IMR-90 (cell line): ENCODE measurements at regions not wholly inside any gene's neighbourhood (a gene's known extent, or its start where the extent isn't known, plus 50 kb on each side); places are given as distances from the start of the nearest gene placed in this dataset.

Experiments used
- ATAC-seq: fragments of 200-7000 bp; cut with Tn5 transposase; 2 replicates; pipeline ENCODE4 v1.9.1; 2020; ENCODE audit warnings: low read depth, mild to moderate bottlenecking, moderate library complexity
- BruUV-seq: library from RNA; stranded (reverse); fragments of 400-500 nt; replicated peaks from 2 replicates; lab custom pipeline; 2021; lab: Mats Ljungman, UMichigan
- CTCF ChIA-PET: fragments of 300-600 bp; formaldehyde crosslinking; extraction: SDS; loops from one replicate; lab custom pipeline; 2021; ENCODE audit warnings: antibody characterized with exemption; lab: Yijun Ruan, JAX
- POLR2A ChIA-PET: fragments of 300-600 bp; sonication (Branson Sonifier 250); formaldehyde crosslinking; loops from one replicate; lab custom pipeline; 2022; ENCODE audit warnings: antibody characterized with exemption; ENCODE audit not compliant: unreplicated experiment; lab: Charles Lee
- DNase-seq: peaks from one replicate; pipeline ENCODE4 v3.0.0; 2013
- H2AFZ ChIP-seq: replicated peaks from 2 replicates; pipeline ENCODE3; 2013; ENCODE audit warnings: low read length, mild to moderate bottlenecking; ENCODE audit not compliant: poor library complexity
- H2AK5ac ChIP-seq: 2 replicates; pipeline ENCODE4 v1.6.1; 2013; ENCODE audit warnings: low read depth, low read length, inconsistent platforms
- H2AK9ac ChIP-seq: replicated peaks from 2 replicates; pipeline ENCODE3; 2013; ENCODE audit warnings: mild to moderate bottlenecking, low read depth, low read length, moderate library complexity; ENCODE audit not compliant: poor library complexity
- H2BK120ac ChIP-seq: 2 replicates; pipeline ENCODE4 v1.6.1; 2013; ENCODE audit warnings: low read depth, low read length, inconsistent platforms
- H2BK15ac ChIP-seq: 3 replicates; pipeline ENCODE4 v1.6.1; 2013; ENCODE audit warnings: low read depth, low read length, inconsistent platforms
- H2BK20ac ChIP-seq: 2 replicates; pipeline ENCODE4 v1.6.1; 2013; ENCODE audit warnings: low read depth, mild to moderate bottlenecking, inconsistent platforms, low read length, moderate library complexity
- H2BK5ac ChIP-seq: 2 replicates; pipeline ENCODE4 v1.6.1; 2013; ENCODE audit warnings: mild to moderate bottlenecking, low read depth, low read length, inconsistent platforms; ENCODE audit not compliant: poor library complexity, severe bottlenecking
- H3K14ac ChIP-seq: replicated peaks from 2 replicates; pipeline ENCODE4 v1.6.1; 2013; ENCODE audit warnings: low read depth, low read length, inconsistent platforms
- H3K18ac ChIP-seq: 2 replicates; pipeline ENCODE4 v1.6.1; 2013; ENCODE audit warnings: low read depth, low read length, control low read depth
- H3K23ac ChIP-seq: 2 replicates; pipeline ENCODE4 v1.6.1; 2013; ENCODE audit warnings: low read depth, low read length, inconsistent platforms
- H3K27ac ChIP-seq: 2 replicates; pipeline ENCODE4 v1.5.1; 2013; ENCODE audit warnings: mild to moderate bottlenecking, control low read depth, low read length; ENCODE audit not compliant: insufficient read depth
- H3K27me3 ChIP-seq: 2 replicates; pipeline ENCODE4 v1.6.1; 2013; ENCODE audit warnings: low read length; ENCODE audit not compliant: control insufficient read depth, insufficient read depth
- H3K36me3 ChIP-seq: 2 replicates; pipeline ENCODE4 v1.6.1; 2013; ENCODE audit warnings: low read length, mixed read lengths; ENCODE audit not compliant: control insufficient read depth, insufficient read depth
- H3K4ac ChIP-seq: 2 replicates; pipeline ENCODE4 v1.6.1; 2013; ENCODE audit warnings: low read depth, low read length, inconsistent platforms
- H3K4me1 ChIP-seq: 2 replicates; pipeline ENCODE4 v1.6.1; 2013; ENCODE audit warnings: low read length, mixed read lengths; ENCODE audit not compliant: control insufficient read depth, insufficient read depth
- H3K4me2 ChIP-seq: 2 replicates; pipeline ENCODE4 v1.6.1; 2013; ENCODE audit warnings: low read depth, mild to moderate bottlenecking, control low read depth, low read length, moderate library complexity
- H3K4me3 ChIP-seq: 2 replicates; pipeline ENCODE4 v1.5.1; 2013; ENCODE audit warnings: low read depth, mild to moderate bottlenecking, control low read depth, low read length, moderate library complexity; ENCODE audit not compliant: insufficient read depth
- H3K56ac ChIP-seq: 2 replicates; pipeline ENCODE4 v1.6.1; 2013; ENCODE audit warnings: low read length, inconsistent platforms; ENCODE audit not compliant: insufficient read depth; ENCODE audit errors: extremely low read depth
- H3K79me1 ChIP-seq, 2 experiments: 2 replicates each; pipeline ENCODE4 v1.6.1; 2013; ENCODE audit warnings: low read length in 2 of 2, inconsistent platforms in 1 of 2, low read depth in 1 of 2
- H3K9ac ChIP-seq: 2 replicates; pipeline ENCODE4 v1.6.1; 2013; ENCODE audit warnings: low read depth, low read length, control low read depth
- H3K9me1 ChIP-seq: 2 replicates; pipeline ENCODE4 v1.6.1; 2013; ENCODE audit warnings: low read length, inconsistent platforms; ENCODE audit not compliant: insufficient read depth
- H3K9me3 ChIP-seq: 2 replicates; pipeline ENCODE4 v1.6.1; 2013; ENCODE audit warnings: low read length; ENCODE audit not compliant: control insufficient read depth, insufficient read depth
- H4K20me1 ChIP-seq: 2 replicates; pipeline ENCODE4 v1.6.1; 2013; ENCODE audit warnings: low read length, inconsistent platforms; ENCODE audit not compliant: insufficient read depth
- H4K5ac ChIP-seq: 2 replicates; pipeline ENCODE4 v1.6.1; 2013; ENCODE audit warnings: mild to moderate bottlenecking, low read depth, low read length, control low read depth
- H4K8ac ChIP-seq, 2 experiments: 2 replicates each; pipeline ENCODE4 v1.6.1; 2013; ENCODE audit warnings: low read depth in 2 of 2, low read length in 2 of 2, control low read depth in 1 of 2, inconsistent platforms in 1 of 2
- H4K91ac ChIP-seq: 2 replicates; pipeline ENCODE4 v1.6.1; 2013; ENCODE audit warnings: low read depth, low read length, inconsistent platforms; ENCODE audit not compliant: insufficient read depth
- CHD1 ChIP-seq: IDR thresholded peaks from 2 replicates; pipeline ENCODE4 v1.6.1; 2012; ENCODE audit warnings: low read depth, low read length, improper control_type of control experiment
- FOS ChIP-seq: fragments of 150-350 bp; IDR thresholded peaks from 2 replicates; pipeline ENCODE4 v1.6.1; 2016; ENCODE audit warnings: low read depth, low read length
- MXI1 ChIP-seq: IDR thresholded peaks from 2 replicates; pipeline ENCODE4 v1.6.1; 2012; ENCODE audit warnings: low read depth, mild to moderate bottlenecking, low read length, moderate library complexity, borderline replicate concordance
- NFE2L2 ChIP-seq: fragments of 150-350 bp; IDR thresholded peaks from 2 replicates; pipeline ENCODE4 v1.6.1; 2016; ENCODE audit warnings: low read depth, mild to moderate bottlenecking, low read length
- POLR2A ChIP-seq: IDR thresholded peaks from 2 replicates; pipeline ENCODE4 v1.6.1; 2012; ENCODE audit warnings: mild to moderate bottlenecking, low read depth, low read length
- RFX5 ChIP-seq: IDR thresholded peaks from 2 replicates; pipeline ENCODE4 v1.8.0; 2012; ENCODE audit warnings: low read depth, mild to moderate bottlenecking, low read length, moderate library complexity
- SMC3 ChIP-seq: fragments of 150-350 bp; IDR thresholded peaks from 2 replicates; pipeline ENCODE4 v1.6.1; 2016; ENCODE audit warnings: low read depth, mild to moderate bottlenecking, antibody characterized with exemption, low read length, moderate library complexity
- WGBS, 2 experiments: methylation state at CpG; one replicate each; pipeline versions ENCODE4 v1.1.5 to v1.1.7; 2013; ENCODE audit warnings: missing lambda C conversion rate in 2 of 2; ENCODE audit not compliant: insufficient read length in 1 of 2; ENCODE audit errors: extremely low coverage in 2 of 2; 5-methylcytosine and 5-hydroxymethylcytosine counted together
- dilution Hi-C: fragments of 300-500 bp; cut with HindIII; formaldehyde crosslinking; loops from one replicate; pipeline ENCODE4 v1.14.3; 2018; ENCODE audit warnings: low sequenced_read_pairs; ENCODE audit not compliant: unreplicated experiment
- in situ Hi-C: fragments of 300-500 bp; cut with MboI; formaldehyde crosslinking; loops from 3 replicates; pipeline ENCODE4 v1.14.3; 2019; ENCODE audit warnings: low sequenced_read_pairs, inconsistent platforms, mixed read lengths
- intact Hi-C: fragments of 100-400 bp; cut with micrococcal nuclease; formaldehyde crosslinking; loops from 2 replicates; pipeline ENCODE4 v1.10.0; 2022
- TF ChIP-seq, protein P1 (sequence below): conservative IDR thresholded peaks from 2 replicates; pipeline ENCODE4 v1.5.1; 2012; ENCODE audit warnings: mild to moderate bottlenecking, low read depth, low read length, improper control_type of control experiment

DNA sequence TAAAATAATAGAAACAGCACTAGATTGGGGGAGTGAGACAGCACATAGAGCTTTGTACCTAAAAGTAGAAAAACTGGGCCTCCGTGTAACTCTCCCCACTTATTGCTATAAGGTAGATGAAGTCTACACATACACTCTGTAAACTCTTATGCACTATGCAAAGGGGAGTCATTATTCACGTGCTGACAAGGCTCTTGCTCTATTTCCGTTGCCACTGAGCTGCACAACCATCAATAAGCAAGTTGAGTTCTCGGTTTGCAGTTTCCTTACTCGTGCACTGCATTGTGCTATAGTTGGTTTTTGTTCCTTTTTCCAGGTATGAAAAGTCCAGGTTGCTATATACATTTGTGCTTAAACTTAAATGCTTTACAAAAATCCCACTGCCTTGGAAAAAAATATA, 294.0 kb upstream of the DACH1 start:
- ATAC-seq = no peak
- H4K20me1 ChIP-seq = no peaks in the 10 kb centered on the region
- no TSS peak for BruUV-seq
- H3K9me1 ChIP-seq = no peaks in the 10 kb centered on the region
- intact Hi-C loops (no loop called here), in situ Hi-C loops (no loop called here), dilution Hi-C loops (no loop called here)
- POLR2A ChIA-PET = no interaction called here
- H3K4me3 ChIP-seq = no peak overlapping the region
- H2BK20ac ChIP-seq = no peak overlapping the region
- H4K8ac ChIP-seq = no peak overlapping the region
- no peak overlapping the region for H3K9ac ChIP-seq
- no peak overlapping the region for H3K23ac ChIP-seq
- H2AK5ac ChIP-seq = no peak overlapping the region
- WGBS, 2 experiments = no CpG with 5 or more reads among the region's 5 CpGs
- H3K56ac ChIP-seq = no peak overlapping the region
- no peak overlapping the region for H4K91ac ChIP-seq
- CTCF ChIA-PET = no interaction called here
- no peak for TF ChIP-seq RFX5
- no peak for TF ChIP-seq FOS
- no peak for TF ChIP-seq CHD1
- no peak for TF ChIP-seq POLR2A
- TF ChIP-seq SMC3 = no peak
- TF ChIP-seq NFE2L2 = no peak
- TF ChIP-seq, protein P1, sequence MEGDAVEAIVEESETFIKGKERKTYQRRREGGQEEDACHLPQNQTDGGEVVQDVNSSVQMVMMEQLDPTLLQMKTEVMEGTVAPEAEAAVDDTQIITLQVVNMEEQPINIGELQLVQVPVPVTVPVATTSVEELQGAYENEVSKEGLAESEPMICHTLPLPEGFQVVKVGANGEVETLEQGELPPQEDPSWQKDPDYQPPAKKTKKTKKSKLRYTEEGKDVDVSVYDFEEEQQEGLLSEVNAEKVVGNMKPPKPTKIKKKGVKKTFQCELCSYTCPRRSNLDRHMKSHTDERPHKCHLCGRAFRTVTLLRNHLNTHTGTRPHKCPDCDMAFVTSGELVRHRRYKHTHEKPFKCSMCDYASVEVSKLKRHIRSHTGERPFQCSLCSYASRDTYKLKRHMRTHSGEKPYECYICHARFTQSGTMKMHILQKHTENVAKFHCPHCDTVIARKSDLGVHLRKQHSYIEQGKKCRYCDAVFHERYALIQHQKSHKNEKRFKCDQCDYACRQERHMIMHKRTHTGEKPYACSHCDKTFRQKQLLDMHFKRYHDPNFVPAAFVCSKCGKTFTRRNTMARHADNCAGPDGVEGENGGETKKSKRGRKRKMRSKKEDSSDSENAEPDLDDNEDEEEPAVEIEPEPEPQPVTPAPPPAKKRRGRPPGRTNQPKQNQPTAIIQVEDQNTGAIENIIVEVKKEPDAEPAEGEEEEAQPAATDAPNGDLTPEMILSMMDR = no peak
- no peak for TF ChIP-seq MXI1
- H2BK15ac ChIP-seq = no peak overlapping the region
- no peak overlapping the region for H3K18ac ChIP-seq
- no peak overlapping the region for H4K5ac ChIP-seq
- no peak overlapping the region for H2BK5ac ChIP-seq
- H2AK9ac ChIP-seq = no peak overlapping the region
- H3K79me1 ChIP-seq = no peaks in the 10 kb centered on the region
- no peaks in the 10 kb centered on the region for H3K27me3 ChIP-seq
- H2AFZ ChIP-seq = no peak overlapping the region
- H3K4ac ChIP-seq = no peak overlapping the region
- H3K36me3 ChIP-seq = no peaks in the 10 kb centered on the region
- no peak overlapping the region for H3K14ac ChIP-seq
- no peaks in the 10 kb centered on the region for H3K4me1 ChIP-seq
- no peak overlapping the region for H3K27ac ChIP-seq
- peaks cover 2% of the 10 kb centered on the region; the same call in 1 of the 2 replicates for H3K9me3 ChIP-seq
- no peak overlapping the region for H2BK120ac ChIP-seq
- DNase-seq = no peak
- no peak overlapping the region for H3K4me2 ChIP-seq
